ENCODE measurements at regions not wholly inside any gene's neighbourhood (a gene's known extent, or its start where the extent isn't known, plus 50 kb on each side); places are given as distances from the start of the nearest gene placed in this dataset.
"Not testable (repeated sequence)": the region's sequence is repeated elsewhere in the genome, so short reads cannot be mapped to it uniquely, and the experiment has no call there.

DNA sequence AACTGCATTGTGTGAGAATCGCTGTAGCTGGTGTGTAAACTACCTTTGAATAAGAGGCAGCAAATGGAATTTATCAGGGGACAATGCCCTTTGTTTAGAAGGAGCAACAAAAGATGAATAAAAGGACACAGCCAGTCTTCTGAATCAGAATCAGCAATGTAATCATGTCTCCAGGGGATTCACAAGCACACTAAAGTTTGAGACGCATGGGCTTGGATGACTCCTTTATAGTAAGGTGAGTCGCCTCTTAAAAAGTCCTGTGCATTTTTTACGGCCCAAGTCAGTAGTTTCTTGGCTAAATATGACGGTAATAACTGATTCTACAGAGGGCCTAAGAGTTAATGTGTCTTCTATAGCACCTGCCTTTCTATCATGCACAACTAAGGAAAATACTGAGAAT, 113.6 kb upstream of the NUDT12 start:
- TF ChIP-seq POLR2AphosphoS5 (IDR thresholded peaks at IDR 0.05; ENCODE audit: borderline replicate concordance, low read depth, low read length); FOXP2 (optimal IDR thresholded peaks at IDR 0.05; ENCODE audit: control extremely low read depth, extremely low read length, insufficient read depth); EZH2 (IDR thresholded peaks at IDR 0.05): not testable (repeated sequence)

Data from SK-N-MC (cell line).